Ishikawa (cell line): ENCODE measurements at regions not wholly inside any gene's neighbourhood (a gene's known extent, or its start where the extent isn't known, plus 50 kb on each side); places are given as distances from the start of the nearest gene placed in this dataset.

Experiments
- CEBPB ChIP-seq: IDR thresholded peaks from 2 replicates; pipeline ENCODE4 v1.6.1; 2012
- CREB1 ChIP-seq: IDR thresholded peaks from 2 replicates; pipeline ENCODE4 v1.6.1; 2012; ENCODE audit warnings: low read depth
- EGR1 ChIP-seq: IDR thresholded peaks from 2 replicates; pipeline ENCODE4 v1.6.1; 2012
- EP300 ChIP-seq: IDR thresholded peaks from 2 replicates; pipeline ENCODE4 v1.6.1; 2012; ENCODE audit warnings: borderline replicate concordance
- FOXM1 ChIP-seq: IDR thresholded peaks from 2 replicates; pipeline ENCODE4 v1.6.1; 2012; ENCODE audit warnings: low read depth, borderline replicate concordance
- MAX ChIP-seq: IDR thresholded peaks from 2 replicates; pipeline ENCODE4 v1.6.1; 2012
- NFIC ChIP-seq: IDR thresholded peaks from 2 replicates; pipeline ENCODE4 v1.6.1; 2012
- RAD21 ChIP-seq: IDR thresholded peaks from 2 replicates; pipeline ENCODE4 v1.6.1; 2012; ENCODE audit warnings: low read depth
- REST ChIP-seq: IDR thresholded peaks from 2 replicates; pipeline ENCODE4 v1.6.1; 2012; ENCODE audit warnings: low read depth, mild to moderate bottlenecking
- TAF1 ChIP-seq: IDR thresholded peaks from 2 replicates; pipeline ENCODE4 v1.6.1; 2012; ENCODE audit warnings: low read depth, mild to moderate bottlenecking
- TCF12 ChIP-seq: IDR thresholded peaks from 2 replicates; pipeline ENCODE4 v1.6.1; 2012; ENCODE audit warnings: low read depth
- TEAD4 ChIP-seq: IDR thresholded peaks from 2 replicates; pipeline ENCODE4 v1.6.1; 2012
- USF1 ChIP-seq: IDR thresholded peaks from 2 replicates; pipeline ENCODE4 v1.6.1; 2012
- YY1 ChIP-seq: IDR thresholded peaks from 2 replicates; pipeline ENCODE4 v1.6.1; 2012; ENCODE audit warnings: low read depth
- ZBTB7A ChIP-seq: IDR thresholded peaks from 2 replicates; pipeline ENCODE4 v1.6.1; 2012; ENCODE audit warnings: low read depth

GRCh38 chr12:98453492-98453891 is 61.9 kb upstream of the TMPO start:
- TF ChIP-seq YY1: no peak
- TF ChIP-seq CEBPB: no peak
- no peak for TF ChIP-seq EGR1
- TF ChIP-seq TAF1: no peak
- no peak for TF ChIP-seq MAX
- TF ChIP-seq EP300: no peak
- TF ChIP-seq TCF12: no peak

- TF ChIP-seq EP300 (no peak), EGR1 (no peak), YY1 (no peak), TEAD4 (no peak), MAX (no peak), REST (no peak), CREB1 (no peak), NFIC (no peak), TAF1 (no peak), CEBPB (no peak), FOXM1 (no peak), USF1 (no peak), RAD21 (no peak), ZBTB7A (no peak), TCF12 (no peak)
Measured at GRCh38 chr12:98456041-98456440, 59.3 kb upstream of the TMPO start.

GRCh38 chr12:98456576-98457573 is 58.5 kb upstream of the TMPO start:
- TF ChIP-seq CEBPB (no peak), MAX (peak; percentile 57; the same call in 1 of the 2 replicates), NFIC (no peak), TEAD4 (no peak), ZBTB7A (0 out of 2 replicates have a peak, but pooled peaks have one; percentile 44), YY1 (0 out of 2 replicates have a peak, but pooled peaks have one; percentile 27), EGR1 (peak; percentile 96), EP300 (no peak)

- no peak for TF ChIP-seq CEBPB
- TF ChIP-seq TEAD4: no peak
- TF ChIP-seq NFIC: no peak
- TF ChIP-seq TAF1: no peak
- no peak for TF ChIP-seq ZBTB7A
- TF ChIP-seq RAD21: no peak
- no peak for TF ChIP-seq USF1
- TF ChIP-seq MAX: no peak
- no peak for TF ChIP-seq REST
- TF ChIP-seq CREB1: no peak
- no peak for TF ChIP-seq YY1
- TF ChIP-seq EP300: no peak
- no peak for TF ChIP-seq TCF12
- TF ChIP-seq FOXM1: no peak
- TF ChIP-seq EGR1: no peak
Measured at GRCh38 chr12:98464190-98464589, 51.2 kb upstream of the TMPO start.

GRCh38 chr12:98465505-98465904 is 49.9 kb upstream of the TMPO start:
- TF ChIP-seq USF1: no peak
- no peak for TF ChIP-seq RAD21
- TF ChIP-seq CREB1: no peak
- no peak for TF ChIP-seq TAF1
- TF ChIP-seq FOXM1: no peak
- TF ChIP-seq NFIC: no peak
- no peak for TF ChIP-seq EP300
- no peak for TF ChIP-seq CEBPB
- no peak for TF ChIP-seq REST
- TF ChIP-seq ZBTB7A: no peak
- TF ChIP-seq YY1: no peak
- no peak for TF ChIP-seq EGR1
- TF ChIP-seq MAX: no peak
- TF ChIP-seq TCF12: no peak
